ENCODE measurements at regions not wholly inside any gene's neighbourhood (a gene's known extent, or its start where the extent isn't known, plus 50 kb on each side); places are given as distances from the start of the nearest gene placed in this dataset.

GRCh38 chr4:11549525-11549924 lies 120.8 kb upstream of the HS3ST1 start:
- Mint-ChIP-seq H3K4me1 (no peaks in the 10 kb centered on the region), H3K27me3 (ENCODE audit: low read depth) (no peaks in the 10 kb centered on the region; the same call in 1 of the 2 replicates), H3K27ac (no peak overlapping the region), H3K9me3 (peaks cover 62% of the 10 kb centered on the region), H3K4me3 (no peak overlapping the region), H3K36me3 (peaks cover 44% of the 10 kb centered on the region)
- DNase-seq (ENCODE audit: low spot score): no peak
- ChIA-PET CTCF (no interaction called here), POLR2A (no interaction called here)
- ATAC-seq: no peak
- TF ChIP-seq GRHL2 (CRISPR knock-in tag; IDR thresholded peaks at IDR 0.05; ENCODE audit: insufficient replicate concordance, severe bottlenecking): no peak
- TF ChIP-seq ZNF512 (CRISPR knock-in tag; IDR thresholded peaks at IDR 0.05; ENCODE audit: borderline replicate concordance): no peak
- no peak for TF ChIP-seq PRDM15 (CRISPR knock-in tag; IDR thresholded peaks at IDR 0.05)
- TF ChIP-seq, protein P1, sequence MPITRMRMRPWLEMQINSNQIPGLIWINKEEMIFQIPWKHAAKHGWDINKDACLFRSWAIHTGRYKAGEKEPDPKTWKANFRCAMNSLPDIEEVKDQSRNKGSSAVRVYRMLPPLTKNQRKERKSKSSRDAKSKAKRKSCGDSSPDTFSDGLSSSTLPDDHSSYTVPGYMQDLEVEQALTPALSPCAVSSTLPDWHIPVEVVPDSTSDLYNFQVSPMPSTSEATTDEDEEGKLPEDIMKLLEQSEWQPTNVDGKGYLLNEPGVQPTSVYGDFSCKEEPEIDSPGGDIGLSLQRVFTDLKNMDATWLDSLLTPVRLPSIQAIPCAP (CRISPR knock-in tag; IDR thresholded peaks at IDR 0.05): no peak
- no peak for TF ChIP-seq ZNF396 (CRISPR knock-in tag; IDR thresholded peaks at IDR 0.05; ENCODE audit: borderline replicate concordance)
- no peak for TF ChIP-seq TCF7 (CRISPR knock-in tag; IDR thresholded peaks at IDR 0.05; ENCODE audit: low read depth)

DNA sequence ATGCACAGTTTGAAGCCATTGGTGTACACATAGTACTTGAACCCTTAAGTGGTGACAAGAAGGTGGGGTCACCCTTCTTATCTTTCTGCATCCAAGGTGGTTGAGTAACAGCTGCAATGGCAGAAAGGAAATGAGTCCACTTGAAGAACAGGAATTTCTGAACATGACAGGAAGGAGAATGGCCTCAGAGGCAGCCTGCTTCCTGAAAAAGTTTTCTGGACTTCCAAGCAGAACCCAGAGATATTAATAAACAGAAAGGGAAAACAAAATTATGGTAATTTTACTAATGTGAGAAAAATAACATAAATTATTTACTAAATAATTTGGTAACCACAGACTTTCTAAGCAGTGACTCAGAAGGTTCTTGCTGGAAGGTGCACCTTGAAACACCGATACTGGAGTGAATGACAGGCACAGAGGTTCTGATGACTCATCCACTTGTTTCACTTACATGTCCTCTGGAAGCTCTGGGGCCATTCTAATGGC lies 119.9 kb upstream of the HS3ST1 start:
- H3K9me3 Mint-ChIP-seq: peaks cover 66% of the 10 kb centered on the region
- peaks cover 48% of the 10 kb centered on the region for H3K36me3 Mint-ChIP-seq
- DNase-seq (ENCODE audit: low spot score) (no peak), ATAC-seq (no peak)
- H3K4me3 Mint-ChIP-seq: no peak overlapping the region
- ChIA-PET CTCF (no interaction called here), POLR2A (no interaction called here)
- peaks cover 6% of the 10 kb centered on the region; the same call in 1 of the 2 replicates for H3K27me3 Mint-ChIP-seq (ENCODE audit: low read depth)
- H3K27ac Mint-ChIP-seq: no peak overlapping the region
- H3K4me1 Mint-ChIP-seq: no peaks in the 10 kb centered on the region
- TF ChIP-seq ZBTB21 (CRISPR knock-in tag; IDR thresholded peaks at IDR 0.05; ENCODE audit: borderline replicate concordance) (no peak), NR1H2 (CRISPR knock-in tag; IDR thresholded peaks at IDR 0.05) (no peak), ZNF317 (CRISPR knock-in tag; IDR thresholded peaks at IDR 0.05; ENCODE audit: borderline replicate concordance, low read depth) (no peak), ETV6 (CRISPR knock-in tag; IDR thresholded peaks at IDR 0.05) (no peak), SP1 (CRISPR knock-in tag; conservative IDR thresholded peaks at IDR 0.05) (no peak), ESRRA (CRISPR knock-in tag; IDR thresholded peaks at IDR 0.05; ENCODE audit: borderline replicate concordance) (no peak), OVOL2 (CRISPR knock-in tag; IDR thresholded peaks at IDR 0.05; ENCODE audit: borderline replicate concordance) (no peak), SMAD4 (CRISPR knock-in tag; IDR thresholded peaks at IDR 0.05) (no peak), ZNF121 (CRISPR knock-in tag; IDR thresholded peaks at IDR 0.05) (no peak), ZNF512 (CRISPR knock-in tag; IDR thresholded peaks at IDR 0.05; ENCODE audit: borderline replicate concordance) (no peak), CREM (CRISPR knock-in tag; IDR thresholded peaks at IDR 0.05) (no peak), E2F5 (CRISPR knock-in tag; IDR thresholded peaks at IDR 0.05) (no peak), MYBL2 (CRISPR knock-in tag; IDR thresholded peaks at IDR 0.05) (no peak), ELF4 (CRISPR knock-in tag; IDR thresholded peaks at IDR 0.05; ENCODE audit: low read depth) (no peak), CREB1 (CRISPR knock-in tag; IDR thresholded peaks at IDR 0.05) (no peak), PRDM15 (CRISPR knock-in tag; IDR thresholded peaks at IDR 0.05) (no peak), IRF2 (CRISPR knock-in tag; IDR thresholded peaks at IDR 0.05; ENCODE audit: borderline replicate concordance, low read depth) (no peak)
- TF ChIP-seq, protein P2, sequence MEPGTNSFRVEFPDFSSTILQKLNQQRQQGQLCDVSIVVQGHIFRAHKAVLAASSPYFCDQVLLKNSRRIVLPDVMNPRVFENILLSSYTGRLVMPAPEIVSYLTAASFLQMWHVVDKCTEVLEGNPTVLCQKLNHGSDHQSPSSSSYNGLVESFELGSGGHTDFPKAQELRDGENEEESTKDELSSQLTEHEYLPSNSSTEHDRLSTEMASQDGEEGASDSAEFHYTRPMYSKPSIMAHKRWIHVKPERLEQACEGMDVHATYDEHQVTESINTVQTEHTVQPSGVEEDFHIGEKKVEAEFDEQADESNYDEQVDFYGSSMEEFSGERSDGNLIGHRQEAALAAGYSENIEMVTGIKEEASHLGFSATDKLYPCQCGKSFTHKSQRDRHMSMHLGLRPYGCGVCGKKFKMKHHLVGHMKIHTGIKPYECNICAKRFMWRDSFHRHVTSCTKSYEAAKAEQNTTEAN (CRISPR knock-in tag; IDR thresholded peaks at IDR 0.05): no peak
